Spleen (tissue), 7 donors: ENCODE measurements at regions not wholly inside any gene's neighbourhood (a gene's known extent, or its start where the extent isn't known, plus 50 kb on each side); places are given as distances from the start of the nearest gene placed in this dataset.

Source experiments
- POLR2A ChIP-seq, 3 donors: fragments of 450-650 bp; IDR thresholded peaks; one replicate each; pipeline ENCODE4 v1.5.1; 2017; ENCODE audit warnings: antibody characterized with exemption in 3 of 3, mild to moderate bottlenecking in 1 of 3
- POLR2AphosphoS5 ChIP-seq, 3 donors: sonication (generic); formaldehyde crosslinking; IDR thresholded peaks; one replicate each; pipeline ENCODE4 v1.5.1; 2017; ENCODE audit warnings: antibody characterized with exemption in 3 of 3
- TF ChIP-seq, protein P1 (sequence below), 11 experiments: fragments of 200-600 bp in 7 of 11; fragments of 450-650 bp in 4 of 11; sonication (generic) in 4 of 11; IDR thresholded peaks in 8 of 11; conservative IDR thresholded peaks in 3 of 11; 1 replicate in 7 of 11; 2 replicates in 4 of 11; pipeline versions ENCODE4 v1.4.0 to v1.8.0; 2016 to 2021; ENCODE audit warnings: antibody characterized with exemption in 11 of 11, inconsistent platforms in 4 of 11, mild to moderate bottlenecking in 1 of 11
- donor health status: DM: no; HTN: no; CAD: no; lungs with moderate emphysema.
- donor health status: DM: no; HTN: no; CAD: no.
- donor health status: DM: no; HTN: no; CAD: no.

DNA sequence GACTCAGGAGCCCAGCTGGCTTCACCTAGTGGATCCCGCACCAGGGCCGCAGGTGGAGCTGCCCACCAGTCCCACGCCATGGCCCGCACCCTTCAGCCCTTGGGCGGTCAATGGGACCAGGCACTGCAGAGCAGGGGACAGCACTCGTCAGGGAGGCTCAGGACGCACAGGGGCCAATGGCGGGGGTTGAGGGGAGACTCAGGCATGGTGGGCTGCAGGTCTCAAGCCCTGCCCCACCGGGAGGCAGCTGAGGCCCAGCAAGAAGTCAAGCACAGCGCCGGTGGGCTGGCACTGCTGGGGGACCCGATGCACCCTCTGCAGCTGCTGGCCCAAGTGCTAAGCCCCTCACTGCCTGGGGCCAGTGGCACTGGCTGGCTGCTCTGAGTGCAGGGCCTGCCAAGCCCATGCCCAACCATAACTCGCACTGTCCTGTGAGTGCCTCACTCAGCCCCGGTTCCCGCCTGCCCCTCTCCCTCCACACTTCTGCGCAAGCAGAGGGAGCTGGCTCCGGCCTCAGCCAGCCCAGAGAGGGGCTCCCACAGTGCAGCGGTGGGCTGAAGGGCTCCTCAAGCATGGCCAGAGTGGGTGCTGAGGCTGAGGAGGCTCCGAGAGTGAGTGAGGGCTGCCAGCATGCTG lies 111.7 kb upstream of the PGR start:
- no peak for TF ChIP-seq POLR2A (IDR thresholded peaks at IDR 0.05)
- TF ChIP-seq, protein P1, sequence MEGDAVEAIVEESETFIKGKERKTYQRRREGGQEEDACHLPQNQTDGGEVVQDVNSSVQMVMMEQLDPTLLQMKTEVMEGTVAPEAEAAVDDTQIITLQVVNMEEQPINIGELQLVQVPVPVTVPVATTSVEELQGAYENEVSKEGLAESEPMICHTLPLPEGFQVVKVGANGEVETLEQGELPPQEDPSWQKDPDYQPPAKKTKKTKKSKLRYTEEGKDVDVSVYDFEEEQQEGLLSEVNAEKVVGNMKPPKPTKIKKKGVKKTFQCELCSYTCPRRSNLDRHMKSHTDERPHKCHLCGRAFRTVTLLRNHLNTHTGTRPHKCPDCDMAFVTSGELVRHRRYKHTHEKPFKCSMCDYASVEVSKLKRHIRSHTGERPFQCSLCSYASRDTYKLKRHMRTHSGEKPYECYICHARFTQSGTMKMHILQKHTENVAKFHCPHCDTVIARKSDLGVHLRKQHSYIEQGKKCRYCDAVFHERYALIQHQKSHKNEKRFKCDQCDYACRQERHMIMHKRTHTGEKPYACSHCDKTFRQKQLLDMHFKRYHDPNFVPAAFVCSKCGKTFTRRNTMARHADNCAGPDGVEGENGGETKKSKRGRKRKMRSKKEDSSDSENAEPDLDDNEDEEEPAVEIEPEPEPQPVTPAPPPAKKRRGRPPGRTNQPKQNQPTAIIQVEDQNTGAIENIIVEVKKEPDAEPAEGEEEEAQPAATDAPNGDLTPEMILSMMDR (IDR thresholded peaks at IDR 0.05 in 8 of 11, conservative IDR thresholded peaks at IDR 0.05 in 3 of 11) = no peak
- no peak for TF ChIP-seq POLR2AphosphoS5 (IDR thresholded peaks at IDR 0.05)
